DOHH2 (cell line): ENCODE measurements at regions not wholly inside any gene's neighbourhood (a gene's known extent, or its start where the extent isn't known, plus 50 kb on each side); places are given as distances from the start of the nearest gene placed in this dataset.

Experiments used
- CTCF ChIP-seq: fragments of 200-600 bp; sonication (generic); IDR thresholded peaks from one replicate; pipeline ENCODE4 v1.5.1; 2014; ENCODE audit warnings: antibody characterized with exemption, mild to moderate bottlenecking, low read depth, low read length; ENCODE audit not compliant: poor library complexity, severe bottlenecking
- EZH2phosphoT487 ChIP-seq: fragments of 200-600 bp; sonication (generic); IDR thresholded peaks from 2 replicates; pipeline ENCODE4 v1.6.1; 2017; ENCODE audit warnings: borderline replicate concordance, mild to moderate bottlenecking, antibody characterized with exemption, low read length, moderate library complexity, mixed read lengths

- TF ChIP-seq CTCF (peak; percentile 26), EZH2phosphoT487 (no peak)
These were observed 188.3 kb upstream of the NMUR2 start for GRCh38 chr5:152593388-152593787.
